Vagina (tissue), 2 donors: ENCODE measurements at regions not wholly inside any gene's neighbourhood (a gene's known extent, or its start where the extent isn't known, plus 50 kb on each side); places are given as distances from the start of the nearest gene placed in this dataset.

Experiments used
- CTCF ChIP-seq, 3 experiments: fragments of 450-650 bp in 2 of 3; fragments of 200-600 bp in 1 of 3; sonication (generic) in 1 of 3; IDR thresholded peaks; one replicate each; pipeline ENCODE4 v1.5.1; 2017 to 2019; ENCODE audit warnings: antibody characterized with exemption in 3 of 3, mild to moderate bottlenecking in 2 of 3, moderate library complexity in 2 of 3
- POLR2A ChIP-seq, 2 donors: fragments of 450-650 bp; IDR thresholded peaks; one replicate each; pipeline ENCODE4 v1.6.1; 2017; ENCODE audit warnings: antibody characterized with exemption in 2 of 2, mild to moderate bottlenecking in 2 of 2, moderate library complexity in 2 of 2
- POLR2AphosphoS5 ChIP-seq, 2 donors: sonication (generic); formaldehyde crosslinking; IDR thresholded peaks; one replicate each; pipeline ENCODE4 v1.9.0; 2017; ENCODE audit warnings: antibody characterized with exemption in 2 of 2, mild to moderate bottlenecking in 2 of 2, low read depth in 1 of 2; ENCODE audit not compliant: insufficient read depth in 1 of 2

DNA sequence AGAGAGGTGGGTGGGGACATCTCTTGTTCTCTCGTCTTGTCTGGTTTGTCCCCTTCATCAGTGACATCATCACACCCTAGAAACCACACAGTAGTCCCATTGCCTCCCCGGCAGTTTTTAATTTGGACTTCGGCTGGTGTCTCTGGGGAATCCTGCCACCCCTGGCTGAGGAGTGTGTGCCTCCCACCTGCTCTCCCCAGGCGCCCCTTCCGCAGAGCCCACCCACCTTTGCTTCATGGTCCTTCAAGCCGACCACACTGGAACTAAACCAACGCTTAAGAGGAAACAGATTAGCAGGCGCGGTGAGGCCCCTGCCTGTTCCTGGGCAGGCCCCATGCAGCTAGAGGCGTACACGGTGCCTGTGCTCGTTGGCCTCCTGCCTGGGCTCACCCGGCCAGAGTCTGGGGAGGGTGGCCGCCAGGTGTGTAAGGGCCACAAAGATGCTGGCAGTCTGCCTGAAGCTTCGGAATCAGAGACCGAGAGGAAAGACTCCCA is 107.6 kb upstream of the SPRY4 start:
- TF ChIP-seq CTCF (IDR thresholded peaks at IDR 0.05): no peak
- TF ChIP-seq POLR2A (IDR thresholded peaks at IDR 0.05): no peak
- TF ChIP-seq POLR2AphosphoS5 (IDR thresholded peaks at IDR 0.05; ENCODE audit: insufficient read depth in 1 of 2, low read depth in 1 of 2): no peak
